HG02943 (cell line): ENCODE measurements at regions not wholly inside any gene's neighbourhood (a gene's known extent, or its start where the extent isn't known, plus 50 kb on each side); places are given as distances from the start of the nearest gene placed in this dataset.

Experiments
- ATAC-seq: cut with Tn5 transposase; IDR thresholded peaks from one replicate; pipeline ENCODE4 v1.9.1; 2021; ENCODE audit warnings: mild to moderate bottlenecking, low read depth, moderate library complexity; ENCODE audit not compliant: unreplicated experiment

- no peak for ATAC-seq
Observed at GRCh38 chr5:19342942-19343341, 645.1 kb downstream of the CDH18 start.

- ATAC-seq, result no peak
Observed at GRCh38 chr5:19352120-19352519, 635.9 kb downstream of the CDH18 start.

- no peak for ATAC-seq
Observed at GRCh38 chr5:19369048-19369447, 619.0 kb downstream of the CDH18 start.

GRCh38 chr5:19369561-19369960 is 618.4 kb downstream of the CDH18 start:
- ATAC-seq, result no peak

- no peak for ATAC-seq
Observed at GRCh38 chr5:19370655-19371386, 617.2 kb downstream of the CDH18 start.

GRCh38 chr5:19388391-19388790 is 599.6 kb downstream of the CDH18 start:
- ATAC-seq, result no peak

GRCh38 chr5:19401032-19401431 is 587.0 kb downstream of the CDH18 start:
- ATAC-seq, result no peak

GRCh38 chr5:19406576-19407365 is 581.2 kb downstream of the CDH18 start:
- ATAC-seq, result no peak

- no peak for ATAC-seq
Observed at GRCh38 chr5:19408149-19408548, 579.9 kb downstream of the CDH18 start.

GRCh38 chr5:19411936-19412335 is 576.1 kb downstream of the CDH18 start:
- ATAC-seq, result no peak
